T-helper 1 cell treated with Interleukin-12 subunit alpha and Interleukin-12 subunit beta and Interleukin-4 antibody, amounts not matched to agents 30 μg/mL and 1 μg/mL, for 36 hours (primary cell): ENCODE measurements at regions not wholly inside any gene's neighbourhood (a gene's known extent, or its start where the extent isn't known, plus 50 kb on each side); places are given as distances from the start of the nearest gene placed in this dataset.

Experiments
- H3K27ac Mint-ChIP-seq: one replicate; pipeline ENCODE4 v1.8.0; 2021; ENCODE audit warnings: mild to moderate bottlenecking, mixed read lengths
- H3K27me3 Mint-ChIP-seq: one replicate; pipeline ENCODE4 v1.8.0; 2021; ENCODE audit warnings: low read depth, mixed read lengths
- H3K36me3 Mint-ChIP-seq: one replicate; pipeline ENCODE4 v1.8.0; 2021; ENCODE audit warnings: low read depth, mixed read lengths
- H3K4me1 Mint-ChIP-seq: one replicate; pipeline ENCODE4 v1.8.0; 2021; ENCODE audit warnings: low read depth, mixed read lengths
- H3K4me3 Mint-ChIP-seq: one replicate; pipeline ENCODE4 v1.8.0; 2021; ENCODE audit warnings: mild to moderate bottlenecking, moderate library complexity, mixed read lengths
- H3K9me3 Mint-ChIP-seq: one replicate; pipeline ENCODE4 v1.8.0; 2021; ENCODE audit warnings: mixed read lengths

DNA sequence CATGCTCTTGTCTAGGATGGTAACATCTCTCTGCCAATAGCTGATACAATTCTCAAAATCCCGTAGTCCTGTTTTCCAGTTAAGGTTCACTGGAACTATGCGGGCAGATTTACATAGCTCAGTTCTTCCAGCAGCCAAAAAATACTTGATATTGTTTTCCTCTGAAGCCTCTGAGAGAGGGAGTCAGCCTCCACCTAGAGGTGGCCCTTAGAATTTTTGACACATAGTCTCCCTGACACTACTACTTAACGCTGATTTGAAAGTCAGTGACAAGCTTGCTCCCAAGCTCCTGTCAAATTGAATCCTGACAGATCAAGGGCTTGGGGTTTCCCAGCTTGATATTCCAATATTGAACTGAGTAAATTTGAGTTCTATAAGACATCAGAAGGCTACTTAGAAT, 1780.1 kb downstream of the TP53TG3F start:
- Mint-ChIP-seq H3K9me3 (peaks cover 17% of the 10 kb centered on the region), H3K4me1 (no peaks in the 10 kb centered on the region), H3K27me3 (no peaks in the 10 kb centered on the region), H3K27ac (no peak overlapping the region), H3K4me3 (no peak overlapping the region), H3K36me3 (no peaks in the 10 kb centered on the region)

DNA sequence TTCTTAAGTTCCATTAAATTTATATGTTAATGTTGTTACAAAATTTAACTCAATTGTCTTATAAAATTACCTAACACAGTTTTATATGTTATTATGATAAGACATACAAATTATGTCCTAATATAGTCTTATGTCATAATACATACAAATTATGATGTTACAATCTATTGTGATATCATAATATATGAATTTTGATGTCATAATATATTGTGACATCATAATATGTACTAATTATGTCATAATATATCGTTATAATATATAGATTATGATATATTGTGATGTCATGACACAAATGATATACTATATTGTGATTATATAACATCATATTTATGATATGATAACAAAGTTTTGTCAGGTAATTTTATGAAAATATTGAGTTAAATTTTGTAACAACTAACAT, 1789.6 kb downstream of the TP53TG3F start:
- Mint-ChIP-seq H3K36me3 (no peaks in the 10 kb centered on the region), H3K4me3 (no peak overlapping the region), H3K27me3 (no peaks in the 10 kb centered on the region), H3K27ac (no peak overlapping the region), H3K9me3 (peaks cover 31% of the 10 kb centered on the region), H3K4me1 (no peaks in the 10 kb centered on the region)

DNA sequence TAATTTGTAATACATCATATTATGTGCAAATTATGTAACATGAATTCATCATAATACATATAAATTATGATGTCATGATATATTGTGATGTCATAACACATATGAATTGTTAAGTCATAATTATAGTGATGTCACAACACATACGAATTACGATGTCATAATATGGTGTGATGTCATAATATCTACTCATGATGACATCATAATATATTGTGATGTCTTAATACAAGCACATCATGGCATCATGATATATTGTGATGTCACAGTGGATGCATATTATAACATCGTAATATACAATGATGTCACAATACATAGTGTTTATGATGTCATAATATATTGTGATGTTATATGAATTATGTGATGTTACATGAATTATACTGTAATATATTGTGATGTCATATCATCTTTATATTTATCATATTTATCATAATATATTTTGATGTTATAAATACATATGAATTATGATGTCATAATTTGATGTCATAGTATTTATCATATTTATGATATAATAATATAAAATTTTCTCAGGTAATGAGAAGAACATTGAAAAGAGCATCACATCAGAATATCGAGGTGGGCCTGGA, 1793.0 kb downstream of the TP53TG3F start:
- Mint-ChIP-seq H3K4me3 (no peak overlapping the region), H3K27ac (no peak overlapping the region), H3K4me1 (no peaks in the 10 kb centered on the region), H3K27me3 (no peaks in the 10 kb centered on the region), H3K9me3 (peaks cover 37% of the 10 kb centered on the region), H3K36me3 (no peaks in the 10 kb centered on the region)

DNA sequence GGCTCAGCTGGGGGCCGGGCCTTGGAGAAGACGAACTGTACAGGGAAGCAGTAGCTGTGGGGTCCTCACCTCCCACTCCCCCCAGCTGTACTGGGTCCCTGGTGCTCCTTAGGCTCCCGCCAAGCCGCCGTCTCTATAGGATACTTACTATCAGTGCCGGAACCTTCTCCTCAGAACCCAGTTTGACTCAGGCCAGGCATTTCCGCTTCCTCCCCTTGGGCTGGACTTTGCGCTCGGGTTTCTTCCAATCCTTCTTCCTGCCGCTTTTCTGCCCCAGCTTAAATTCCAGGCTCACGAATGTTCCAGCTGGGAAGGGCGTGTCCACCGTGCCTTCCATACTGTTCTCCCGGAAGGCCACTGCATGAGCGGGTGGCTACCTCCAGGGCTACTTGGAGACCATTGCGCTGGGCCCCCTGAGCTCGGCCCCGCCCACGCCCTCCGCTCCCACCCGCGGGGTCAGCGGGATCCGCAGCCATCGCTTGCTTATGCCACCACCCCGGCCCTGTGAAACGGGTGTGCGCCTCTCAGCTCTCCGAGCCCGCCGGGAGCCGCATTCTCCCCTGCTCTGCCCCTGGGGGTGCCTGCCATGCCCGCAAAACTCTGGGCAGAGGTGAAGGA, 1795.9 kb downstream of the TP53TG3F start:
- no peaks in the 10 kb centered on the region for H3K27me3 Mint-ChIP-seq
- no peaks in the 10 kb centered on the region for H3K36me3 Mint-ChIP-seq
- no peaks in the 10 kb centered on the region for H3K4me1 Mint-ChIP-seq
- H3K27ac Mint-ChIP-seq = no peak overlapping the region
- no peak overlapping the region for H3K4me3 Mint-ChIP-seq
- peaks cover 44% of the 10 kb centered on the region for H3K9me3 Mint-ChIP-seq

DNA sequence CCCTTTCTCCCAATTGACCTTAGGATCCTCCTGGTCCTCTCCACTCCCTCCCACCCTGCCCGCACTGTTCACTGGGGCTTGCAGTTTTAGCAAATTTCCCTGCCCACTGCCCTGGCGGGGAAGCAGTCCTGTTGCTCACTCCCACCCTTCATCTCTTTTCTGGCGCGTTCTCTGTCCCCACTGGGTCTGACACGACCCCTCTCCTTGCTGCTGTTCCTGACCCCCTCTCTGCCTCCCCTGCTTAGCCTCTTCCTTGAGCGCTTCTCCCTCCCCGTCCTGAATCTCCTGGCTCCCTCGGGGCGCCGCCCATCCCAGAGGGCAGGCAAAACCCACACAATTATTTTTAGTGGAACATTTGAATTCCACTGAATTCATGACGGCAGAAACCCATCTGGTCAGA, 1796.4 kb downstream of the TP53TG3F start:
- H3K36me3 Mint-ChIP-seq = no peaks in the 10 kb centered on the region
- H3K4me3 Mint-ChIP-seq = no peak overlapping the region
- H3K27me3 Mint-ChIP-seq = no peaks in the 10 kb centered on the region
- H3K4me1 Mint-ChIP-seq = no peaks in the 10 kb centered on the region
- peaks cover 49% of the 10 kb centered on the region for H3K9me3 Mint-ChIP-seq
- no peak overlapping the region for H3K27ac Mint-ChIP-seq

DNA sequence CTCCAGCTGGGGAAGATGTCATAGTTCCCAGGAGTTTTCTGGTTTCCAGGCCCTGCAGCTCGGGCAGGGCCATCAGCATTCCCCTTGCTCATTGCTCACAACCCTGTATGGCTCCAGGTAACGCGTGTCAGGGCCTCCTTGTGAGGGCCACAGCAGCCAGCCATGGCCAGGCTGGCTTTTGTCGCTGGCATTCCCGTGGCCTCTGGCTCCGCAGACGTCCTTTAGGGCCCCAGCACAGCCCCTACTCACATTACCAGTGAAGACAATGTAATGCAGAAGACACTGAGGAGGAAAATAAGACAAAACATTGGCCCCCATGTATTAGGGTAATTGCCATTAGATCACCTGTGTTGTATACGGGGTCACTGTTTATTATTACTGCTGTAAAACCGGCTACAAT, 1799.0 kb downstream of the TP53TG3F start:
- Mint-ChIP-seq H3K27me3 (no peaks in the 10 kb centered on the region), H3K27ac (no peak overlapping the region), H3K36me3 (no peaks in the 10 kb centered on the region), H3K4me3 (no peak overlapping the region), H3K9me3 (peaks cover 49% of the 10 kb centered on the region), H3K4me1 (no peaks in the 10 kb centered on the region)

DNA sequence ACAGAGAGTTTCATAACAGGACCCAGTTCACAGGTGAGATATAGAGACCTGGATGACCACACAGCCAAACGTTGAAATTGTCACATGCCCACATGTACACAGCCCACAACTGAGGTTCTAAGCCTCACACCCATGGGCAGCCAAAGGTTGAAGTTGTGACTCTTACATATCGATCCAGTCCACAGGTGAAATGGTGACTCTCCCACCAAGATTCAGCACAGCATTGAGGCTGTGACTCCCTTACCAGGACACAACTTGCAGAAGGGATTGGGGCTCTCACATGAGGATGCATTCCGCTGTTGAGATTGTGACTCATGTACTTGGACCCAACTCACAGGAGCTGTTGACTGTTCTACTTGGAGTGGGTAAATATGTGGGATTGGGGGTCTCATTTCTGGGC, 1836.4 kb downstream of the TP53TG3F start:
- H3K4me1 Mint-ChIP-seq = no peaks in the 10 kb centered on the region
- no peak overlapping the region for H3K4me3 Mint-ChIP-seq
- no peak overlapping the region for H3K27ac Mint-ChIP-seq
- H3K9me3 Mint-ChIP-seq = peaks cover 24% of the 10 kb centered on the region
- H3K36me3 Mint-ChIP-seq = no peaks in the 10 kb centered on the region
- no peaks in the 10 kb centered on the region for H3K27me3 Mint-ChIP-seq

DNA sequence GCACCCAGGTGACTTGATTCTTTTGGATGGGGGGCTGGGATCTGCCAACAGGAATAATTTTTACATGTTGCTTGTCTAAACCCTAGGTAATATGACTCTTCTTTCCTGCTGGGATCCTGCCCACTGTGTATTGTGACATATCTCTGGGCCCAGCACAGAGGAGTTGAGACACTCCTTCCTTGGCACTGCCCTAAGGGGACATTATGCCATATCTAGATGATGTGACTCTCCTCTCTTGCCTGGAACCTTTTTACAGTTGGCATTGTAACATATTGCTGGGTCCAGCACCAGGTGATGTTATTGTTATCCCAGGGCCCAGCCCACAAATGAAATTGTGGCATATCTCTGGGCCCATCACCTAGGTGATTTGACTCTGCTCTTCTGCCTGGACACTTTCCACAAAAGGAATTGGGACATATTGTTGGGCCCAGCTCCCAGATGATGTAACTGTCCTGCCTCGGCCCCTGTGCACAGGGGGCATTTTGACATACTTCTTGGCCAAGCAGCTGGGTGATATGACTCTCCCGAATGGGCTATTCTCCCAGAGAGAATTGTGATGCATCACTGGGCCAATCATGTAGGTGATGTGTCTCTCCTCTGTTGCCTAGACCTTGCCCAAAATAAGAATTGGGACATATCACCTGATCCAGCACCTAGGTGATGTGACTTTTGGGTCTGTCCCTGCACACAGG, 1837.7 kb downstream of the TP53TG3F start:
- Mint-ChIP-seq H3K27me3 (no peaks in the 10 kb centered on the region), H3K4me1 (no peaks in the 10 kb centered on the region), H3K9me3 (peaks cover 24% of the 10 kb centered on the region), H3K27ac (no peak overlapping the region), H3K36me3 (no peaks in the 10 kb centered on the region), H3K4me3 (no peak overlapping the region)

DNA sequence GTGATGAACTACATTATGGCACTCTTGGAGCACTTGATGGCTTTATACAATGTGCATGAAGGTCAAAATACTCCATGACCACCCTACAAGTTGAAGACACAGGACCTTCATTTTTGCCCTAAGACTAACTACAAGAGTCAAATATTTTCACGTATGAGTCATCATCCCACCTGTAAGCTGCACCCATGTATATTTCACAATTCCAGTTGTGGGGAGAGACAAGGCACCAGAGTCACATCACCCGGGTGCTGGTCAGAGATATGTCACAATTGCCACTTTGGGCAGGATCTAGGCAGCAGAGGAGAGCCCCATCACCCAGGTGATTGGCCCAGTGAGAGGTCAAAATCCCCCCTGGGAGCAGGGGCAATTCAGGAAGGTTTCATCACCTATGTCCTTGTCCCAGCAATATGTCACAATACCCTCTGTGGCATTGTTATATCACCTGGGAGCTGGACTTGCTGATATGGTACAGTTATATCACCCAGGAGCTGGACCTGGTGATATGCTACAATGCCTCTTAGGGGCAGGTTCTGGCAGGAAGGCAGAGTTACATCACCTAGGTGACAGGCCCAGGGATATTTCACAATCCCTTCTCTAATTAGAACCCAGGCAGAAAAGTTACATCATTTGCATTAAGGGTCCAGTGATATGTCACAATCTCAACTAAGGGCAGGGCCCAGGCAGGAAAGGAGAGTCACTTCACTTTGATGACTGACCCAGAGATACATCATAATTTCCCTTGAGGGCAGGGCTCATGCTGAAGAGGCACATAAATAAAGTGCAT, 1839.2 kb downstream of the TP53TG3F start:
- H3K4me3 Mint-ChIP-seq = no peak overlapping the region

DNA sequence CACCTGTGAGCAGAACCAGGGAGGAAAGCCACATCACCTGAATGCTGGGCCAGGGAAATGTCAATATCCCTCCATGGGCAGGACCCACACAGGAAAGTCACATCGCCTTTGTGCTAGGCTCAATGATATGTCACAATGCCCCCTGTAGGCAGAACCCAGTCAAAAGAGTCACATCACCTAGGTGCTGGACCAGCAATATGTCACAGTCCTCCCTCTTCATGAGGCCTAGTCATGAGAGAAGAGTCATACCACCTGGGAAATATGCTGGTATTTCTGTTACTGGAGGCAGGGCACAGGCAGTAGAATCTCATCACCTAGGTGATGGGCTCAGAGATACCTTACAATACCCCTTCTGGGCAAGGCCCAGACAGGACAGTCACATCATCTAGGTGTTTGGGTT, 1843.4 kb downstream of the TP53TG3F start:
- no peaks in the 10 kb centered on the region for H3K4me1 Mint-ChIP-seq
- H3K9me3 Mint-ChIP-seq = peaks cover 42% of the 10 kb centered on the region
- H3K36me3 Mint-ChIP-seq = no peaks in the 10 kb centered on the region
- no peak overlapping the region for H3K4me3 Mint-ChIP-seq
- H3K27ac Mint-ChIP-seq = no peak overlapping the region
- no peaks in the 10 kb centered on the region for H3K27me3 Mint-ChIP-seq

More for the DNA sequence above, 1839.2 kb downstream of the TP53TG3F start:
- no peak overlapping the region for H3K27ac Mint-ChIP-seq
- H3K27me3 Mint-ChIP-seq = no peaks in the 10 kb centered on the region
- peaks cover 27% of the 10 kb centered on the region for H3K9me3 Mint-ChIP-seq
- no peaks in the 10 kb centered on the region for H3K36me3 Mint-ChIP-seq
- no peaks in the 10 kb centered on the region for H3K4me1 Mint-ChIP-seq

DNA sequence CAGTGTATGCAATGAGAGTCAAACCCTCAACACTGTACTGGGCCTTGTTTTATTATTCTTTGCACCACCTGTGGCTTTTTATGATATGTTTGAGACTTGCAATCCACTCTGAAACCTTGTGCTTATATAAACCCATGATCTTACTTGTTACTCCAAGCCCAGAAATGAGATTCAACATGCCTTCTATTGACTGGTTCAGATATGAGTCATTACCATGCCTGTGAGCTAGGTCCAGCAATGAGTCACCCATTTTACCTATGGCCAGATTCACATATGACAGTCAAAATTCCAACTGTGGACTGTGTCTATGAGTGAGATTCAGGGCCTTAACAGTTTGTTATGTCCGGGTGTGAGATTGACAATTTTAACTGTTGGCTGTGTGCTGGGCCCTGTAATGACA, 1846.1 kb downstream of the TP53TG3F start:
- Mint-ChIP-seq H3K4me1 (no peaks in the 10 kb centered on the region), H3K27ac (no peak overlapping the region), H3K9me3 (peaks cover 40% of the 10 kb centered on the region), H3K36me3 (no peaks in the 10 kb centered on the region), H3K27me3 (no peaks in the 10 kb centered on the region), H3K4me3 (no peak overlapping the region)

DNA sequence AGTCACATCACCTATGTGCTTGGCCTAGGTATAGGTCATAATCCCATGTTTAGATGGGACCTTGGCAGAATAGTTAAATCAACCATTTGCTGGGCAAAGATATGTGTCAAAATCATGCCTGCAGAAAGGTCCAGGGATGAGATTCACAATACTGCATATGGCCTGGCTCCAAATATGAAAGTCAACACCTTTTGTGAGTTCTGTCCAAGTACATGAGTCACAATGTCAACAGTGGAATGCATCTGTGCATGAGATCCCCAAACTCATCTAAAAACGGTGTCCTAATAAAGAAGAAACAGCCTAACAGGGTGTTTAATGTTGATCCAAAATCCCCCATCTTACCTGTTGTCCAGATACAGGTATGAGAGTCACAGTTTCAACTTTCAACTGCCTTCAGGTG, 1847.5 kb downstream of the TP53TG3F start:
- H3K4me1 Mint-ChIP-seq = no peaks in the 10 kb centered on the region
- no peaks in the 10 kb centered on the region for H3K27me3 Mint-ChIP-seq
- peaks cover 36% of the 10 kb centered on the region for H3K9me3 Mint-ChIP-seq
- H3K4me3 Mint-ChIP-seq = no peak overlapping the region
- no peak overlapping the region for H3K27ac Mint-ChIP-seq
- no peaks in the 10 kb centered on the region for H3K36me3 Mint-ChIP-seq

DNA sequence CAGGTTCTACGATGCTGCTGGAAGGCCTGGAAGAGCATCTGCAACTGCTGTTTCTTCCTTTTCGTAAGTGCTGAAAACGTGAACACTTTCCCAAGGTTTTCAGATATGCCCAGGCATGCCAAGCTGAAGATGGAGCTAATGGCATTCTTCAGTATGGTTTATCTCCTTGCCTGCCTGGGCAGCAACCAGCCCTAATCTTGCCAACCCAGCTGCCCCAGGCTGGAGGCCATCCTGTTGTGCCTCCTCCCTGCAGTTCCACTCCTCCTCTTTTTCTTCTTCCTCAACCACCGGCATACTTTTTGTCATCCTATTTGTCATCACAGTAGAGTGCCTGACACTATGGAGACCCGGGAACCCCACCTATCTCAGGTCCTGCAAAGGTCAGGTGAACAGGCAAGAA, 1849.3 kb downstream of the TP53TG3F start:
- H3K4me3 Mint-ChIP-seq = no peak overlapping the region
- H3K27me3 Mint-ChIP-seq = no peaks in the 10 kb centered on the region
- H3K4me1 Mint-ChIP-seq = no peaks in the 10 kb centered on the region
- H3K36me3 Mint-ChIP-seq = no peaks in the 10 kb centered on the region
- peaks cover 47% of the 10 kb centered on the region for H3K9me3 Mint-ChIP-seq
- H3K27ac Mint-ChIP-seq = no peak overlapping the region

DNA sequence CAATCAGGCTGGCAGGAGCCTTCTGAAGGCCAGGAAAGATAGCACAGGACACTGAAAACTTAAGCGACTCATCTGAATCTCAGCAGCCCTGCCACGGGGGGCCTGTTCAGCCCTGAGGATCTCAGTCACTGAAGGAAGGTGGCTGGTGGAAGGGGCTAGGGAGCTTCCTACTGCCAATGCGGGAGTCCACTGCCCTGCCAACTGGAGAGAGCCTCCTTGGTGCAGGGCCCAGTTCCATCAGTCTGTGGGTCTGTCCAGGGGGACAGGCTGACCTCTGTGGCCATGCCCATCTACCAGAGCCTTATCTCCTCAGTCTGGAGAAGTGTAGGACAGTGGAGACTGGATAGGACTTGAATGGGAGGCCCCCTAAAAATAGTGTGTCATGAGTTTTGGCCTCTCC, 1851.6 kb downstream of the TP53TG3F start:
- peaks cover 44% of the 10 kb centered on the region for H3K9me3 Mint-ChIP-seq
- no peak overlapping the region for H3K4me3 Mint-ChIP-seq
- no peaks in the 10 kb centered on the region for H3K4me1 Mint-ChIP-seq
- no peak overlapping the region for H3K27ac Mint-ChIP-seq
- H3K36me3 Mint-ChIP-seq = no peaks in the 10 kb centered on the region
- H3K27me3 Mint-ChIP-seq = no peaks in the 10 kb centered on the region

DNA sequence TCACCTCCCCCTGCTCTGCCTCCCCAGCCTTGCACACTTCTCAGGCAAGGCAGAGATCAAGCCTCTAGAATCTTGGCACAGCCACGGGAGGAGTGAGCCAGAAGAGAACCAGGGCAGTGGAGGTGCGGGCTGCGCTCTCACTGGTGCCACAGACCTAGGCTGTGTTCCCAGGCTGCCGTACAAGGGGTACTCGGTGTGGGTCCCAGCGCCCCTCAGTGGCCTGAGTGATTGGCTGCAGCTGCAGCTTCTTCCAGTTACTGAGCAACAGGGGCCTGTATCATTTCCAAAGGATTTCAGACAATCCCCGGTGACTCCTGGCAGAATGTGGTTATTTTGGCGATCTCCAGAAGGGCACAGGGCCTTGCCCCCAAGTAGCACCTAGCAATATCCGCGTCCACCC, 1852.1 kb downstream of the TP53TG3F start:
- peaks cover 39% of the 10 kb centered on the region for H3K9me3 Mint-ChIP-seq
- H3K4me3 Mint-ChIP-seq = no peak overlapping the region
- no peaks in the 10 kb centered on the region for H3K4me1 Mint-ChIP-seq
- no peaks in the 10 kb centered on the region for H3K27me3 Mint-ChIP-seq
- no peaks in the 10 kb centered on the region for H3K36me3 Mint-ChIP-seq
- no peak overlapping the region for H3K27ac Mint-ChIP-seq
